Choroid plexus epithelial cell (primary cell): ENCODE measurements at regions not wholly inside any gene's neighbourhood (a gene's known extent, or its start where the extent isn't known, plus 50 kb on each side); places are given as distances from the start of the nearest gene placed in this dataset.

Experiments
- DNase-seq: peaks from one replicate; pipeline ENCODE4 v3.0.0-alpha.2; 2010; ENCODE audit warnings: low read depth
- H3K4me3 ChIP-seq: 2 replicates; pipeline ENCODE4 v1.5.1; 2011; ENCODE audit warnings: low read depth, mild to moderate bottlenecking, control low read depth, low read length, moderate library complexity
- TF ChIP-seq, protein P1 (sequence below): conservative IDR thresholded peaks from 2 replicates; pipeline ENCODE4 v1.5.1; 2011; ENCODE audit warnings: low read depth, mild to moderate bottlenecking, control low read depth, inconsistent platforms, low read length, moderate library complexity

DNA sequence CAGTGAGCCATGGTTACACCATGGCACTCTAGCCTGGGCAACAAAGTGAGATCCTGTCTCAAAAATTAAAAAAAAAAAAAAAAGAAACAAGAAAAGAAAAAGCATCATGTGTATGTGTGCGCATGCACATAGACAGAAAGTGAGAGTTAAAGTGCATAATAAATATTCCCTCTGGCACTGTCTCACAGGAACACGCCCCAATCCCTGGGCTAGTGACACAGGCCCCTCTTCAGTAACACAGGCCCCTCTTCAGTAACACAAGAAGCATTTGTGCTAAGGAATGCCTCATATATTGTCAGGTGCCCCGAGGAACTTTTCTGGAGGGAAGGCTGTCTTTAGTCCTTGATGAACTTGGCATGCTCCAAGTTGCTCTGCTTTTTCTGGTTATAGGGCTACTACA is 57.5 kb downstream of the RPL27A start:
- no peak for DNase-seq
- H3K4me3 ChIP-seq = no peak overlapping the region
- TF ChIP-seq, protein P1, sequence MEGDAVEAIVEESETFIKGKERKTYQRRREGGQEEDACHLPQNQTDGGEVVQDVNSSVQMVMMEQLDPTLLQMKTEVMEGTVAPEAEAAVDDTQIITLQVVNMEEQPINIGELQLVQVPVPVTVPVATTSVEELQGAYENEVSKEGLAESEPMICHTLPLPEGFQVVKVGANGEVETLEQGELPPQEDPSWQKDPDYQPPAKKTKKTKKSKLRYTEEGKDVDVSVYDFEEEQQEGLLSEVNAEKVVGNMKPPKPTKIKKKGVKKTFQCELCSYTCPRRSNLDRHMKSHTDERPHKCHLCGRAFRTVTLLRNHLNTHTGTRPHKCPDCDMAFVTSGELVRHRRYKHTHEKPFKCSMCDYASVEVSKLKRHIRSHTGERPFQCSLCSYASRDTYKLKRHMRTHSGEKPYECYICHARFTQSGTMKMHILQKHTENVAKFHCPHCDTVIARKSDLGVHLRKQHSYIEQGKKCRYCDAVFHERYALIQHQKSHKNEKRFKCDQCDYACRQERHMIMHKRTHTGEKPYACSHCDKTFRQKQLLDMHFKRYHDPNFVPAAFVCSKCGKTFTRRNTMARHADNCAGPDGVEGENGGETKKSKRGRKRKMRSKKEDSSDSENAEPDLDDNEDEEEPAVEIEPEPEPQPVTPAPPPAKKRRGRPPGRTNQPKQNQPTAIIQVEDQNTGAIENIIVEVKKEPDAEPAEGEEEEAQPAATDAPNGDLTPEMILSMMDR = no peak

DNA sequence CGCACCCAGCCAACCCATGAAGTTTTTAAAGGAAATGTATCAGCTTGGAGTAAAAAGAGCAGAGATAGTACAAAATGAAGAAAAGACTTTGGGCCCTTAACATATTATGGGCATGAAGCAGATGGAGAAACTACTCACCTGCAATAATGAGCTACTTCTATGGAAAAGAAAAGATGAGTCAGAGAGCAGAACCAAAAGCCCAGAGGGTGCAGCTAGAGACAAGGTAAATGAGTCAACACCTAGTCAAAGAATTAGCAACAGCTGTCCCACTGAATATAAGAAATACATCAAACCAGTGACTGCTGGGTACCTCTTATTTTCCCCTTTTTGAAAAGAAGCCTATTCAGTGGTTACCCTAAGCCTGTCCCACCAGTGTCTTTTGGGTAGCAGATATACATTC is 61.8 kb downstream of the RPL27A start:
- H3K4me3 ChIP-seq = no peak overlapping the region
- no peak for DNase-seq
- TF ChIP-seq, protein P1 = no peak

DNA sequence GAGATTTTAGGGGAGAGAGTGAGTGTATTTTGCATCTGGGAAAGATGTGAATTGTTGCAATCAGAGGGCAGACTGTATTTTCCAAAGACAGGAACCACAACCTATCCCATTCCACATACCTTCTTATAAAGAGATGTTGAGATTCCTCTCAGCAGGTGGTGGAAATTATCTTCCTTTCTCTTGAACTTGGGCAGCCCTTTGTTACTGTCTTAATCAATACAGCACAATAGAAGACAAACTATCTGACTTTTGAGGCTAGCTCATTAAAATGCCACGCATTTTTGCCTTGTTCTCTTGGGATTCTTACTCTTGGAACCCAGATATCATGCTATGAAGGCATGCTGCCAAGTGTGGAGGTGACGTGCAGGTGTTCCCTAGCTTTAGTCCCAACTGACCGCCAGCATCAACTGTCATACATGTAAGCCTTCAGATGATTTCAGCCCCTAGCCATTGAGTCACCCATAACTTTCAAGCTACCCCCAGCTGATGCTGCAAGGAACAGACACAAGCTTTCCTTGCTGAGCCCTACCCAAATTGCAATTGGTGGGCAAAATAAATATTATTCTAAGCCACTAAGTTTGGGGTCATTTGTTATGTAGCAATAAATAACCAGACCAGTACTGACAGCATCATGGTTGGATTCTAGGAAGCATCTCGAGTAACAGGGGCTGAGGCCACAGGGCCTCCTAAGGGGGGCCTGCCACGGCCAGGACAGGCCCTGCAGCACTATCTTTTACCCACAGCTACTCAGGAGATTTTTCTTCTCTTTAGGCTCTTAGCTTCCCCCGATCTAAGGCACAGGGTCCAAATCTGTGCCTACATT is 63.0 kb downstream of the RPL27A start:
- DNase-seq = no peak
- TF ChIP-seq, protein P1 = no peak
- no peak overlapping the region for H3K4me3 ChIP-seq

DNA sequence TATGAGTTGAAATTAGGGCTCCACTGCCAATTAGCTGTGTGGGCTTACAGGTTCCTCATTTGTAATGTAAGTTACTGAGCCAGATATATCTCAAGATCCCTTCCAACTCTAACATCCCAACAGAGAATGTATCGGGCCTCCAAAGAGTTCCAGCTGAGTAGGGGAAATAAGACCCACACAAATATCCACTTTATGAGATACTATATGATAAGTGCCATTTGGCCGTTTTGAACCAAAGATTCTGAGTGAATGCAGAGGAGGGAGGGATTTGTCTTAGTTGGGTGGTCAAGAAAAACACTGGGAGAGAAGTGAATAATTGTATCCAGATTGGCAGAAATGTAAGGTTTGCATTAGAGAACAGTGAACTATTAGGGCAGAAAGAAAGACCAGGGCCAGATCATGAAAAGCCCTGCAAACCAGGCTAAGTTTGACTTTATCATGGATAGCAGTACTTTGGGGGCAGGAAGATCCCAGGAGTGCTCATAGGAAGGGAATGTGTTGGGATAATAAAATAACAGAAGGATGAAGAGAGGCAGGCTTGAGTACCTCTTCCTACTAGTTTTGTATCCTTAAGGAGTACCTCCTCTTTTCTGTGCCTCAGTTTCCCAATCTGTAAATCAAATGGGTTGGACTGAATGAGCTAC is 63.9 kb downstream of the RPL27A start:
- no peak for DNase-seq
- TF ChIP-seq, protein P1 = no peak

DNA sequence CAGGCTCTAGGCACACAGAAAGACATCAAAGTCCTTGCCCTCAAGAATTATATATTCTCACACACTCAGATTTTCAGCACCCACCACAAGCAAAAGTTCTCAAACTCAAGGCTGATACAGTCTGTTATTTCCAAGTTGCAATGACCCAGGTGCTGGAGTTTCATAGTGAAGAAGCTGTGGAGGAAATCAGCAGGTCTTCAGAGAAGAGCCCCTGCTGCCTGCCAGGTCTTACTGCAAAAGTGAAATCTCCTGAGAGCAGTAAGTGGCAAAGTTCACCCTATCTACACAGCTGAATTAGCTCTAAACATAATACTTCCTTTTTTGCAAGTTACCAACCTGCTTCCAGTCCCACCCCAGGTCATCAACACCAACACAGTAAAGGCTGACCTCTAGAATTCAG is 64.6 kb downstream of the RPL27A start:
- H3K4me3 ChIP-seq = no peak overlapping the region
- TF ChIP-seq, protein P1 = no peak
- DNase-seq = no peak

More for the DNA sequence above, 63.9 kb downstream of the RPL27A start:
- H3K4me3 ChIP-seq = no peak overlapping the region

DNA sequence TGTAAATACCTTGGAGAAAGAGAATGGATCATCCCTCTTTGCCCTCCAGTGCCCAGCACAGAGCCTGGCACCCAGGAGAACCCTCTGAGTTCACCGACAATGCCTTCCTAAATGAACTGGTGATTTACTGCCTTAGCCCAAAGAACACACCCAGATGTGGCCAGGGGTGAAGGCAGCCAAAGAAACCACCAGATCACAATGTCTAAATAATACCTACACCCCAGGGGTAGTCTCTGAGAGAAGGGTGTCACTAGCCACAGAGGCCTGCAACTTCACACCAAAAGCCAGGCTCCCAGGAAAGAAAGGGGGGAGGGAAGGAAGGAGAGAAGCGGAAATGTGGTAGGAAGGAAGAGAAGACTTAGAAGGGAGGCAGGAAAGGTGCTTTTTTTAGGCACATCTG is 65.7 kb downstream of the RPL27A start:
- DNase-seq = no peak
- TF ChIP-seq, protein P1 = no peak
- H3K4me3 ChIP-seq = no peak overlapping the region
